Dermis microvascular lymphatic vessel endothelial cell (primary cell): ENCODE measurements at regions not wholly inside any gene's neighbourhood (a gene's known extent, or its start where the extent isn't known, plus 50 kb on each side); places are given as distances from the start of the nearest gene placed in this dataset.

Experiments
- DNase-seq, 2 donors: peaks; one replicate each; pipeline versions ENCODE4 v3.0.0 to v3.0.0-alpha.2; 2010; ENCODE audit warnings: low read depth in 2 of 2

GRCh38 chr15:58269455-58270414 is 131.6 kb downstream of the AQP9 start:
- DNase-seq = peak; percentile 68 to 69

GRCh38 chr15:58271410-58271809 is 133.2 kb downstream of the AQP9 start:
- DNase-seq = no peak

- DNase-seq = no peak
These were observed 134.9 kb downstream of the AQP9 start for GRCh38 chr15:58273104-58273503.

GRCh38 chr15:58274885-58275284 is 136.7 kb downstream of the AQP9 start:
- DNase-seq = no peak

GRCh38 chr15:58275785-58276184 is 137.6 kb downstream of the AQP9 start:
- no peak for DNase-seq

- no peak for DNase-seq
These were observed 138.7 kb downstream of the AQP9 start for GRCh38 chr15:58276924-58277323.

- DNase-seq = no peak
These were observed 139.2 kb downstream of the AQP9 start for GRCh38 chr15:58277333-58277732.

- DNase-seq = no peak
These were observed 140.9 kb downstream of the AQP9 start for GRCh38 chr15:58279106-58279505.

- no peak for DNase-seq
These were observed 141.5 kb downstream of the AQP9 start for GRCh38 chr15:58279654-58280053.

GRCh38 chr15:58282060-58282708 is 144.0 kb downstream of the AQP9 start:
- no peak for DNase-seq

- no peak for DNase-seq
These were observed 145.1 kb downstream of the AQP9 start for GRCh38 chr15:58283302-58283701.

- no peak for DNase-seq
These were observed 146.1 kb downstream of the AQP9 start for GRCh38 chr15:58284293-58284692.

GRCh38 chr15:58285212-58285920 is 146.4 kb upstream of the LIPC start:
- no peak for DNase-seq

- DNase-seq = no peak
These were observed 145.9 kb upstream of the LIPC start for GRCh38 chr15:58285921-58286278.

- DNase-seq = no peak
These were observed 145.3 kb upstream of the LIPC start for GRCh38 chr15:58286523-58286922.

GRCh38 chr15:58287891-58288290 is 143.9 kb upstream of the LIPC start:
- DNase-seq = no peak

- no peak for DNase-seq
These were observed 143.2 kb upstream of the LIPC start for GRCh38 chr15:58288592-58288991.

GRCh38 chr15:58291848-58292247 is 139.9 kb upstream of the LIPC start:
- no peak for DNase-seq

GRCh38 chr15:58292751-58293175 is 139.0 kb upstream of the LIPC start:
- no peak for DNase-seq

- DNase-seq = no peak
These were observed 137.9 kb upstream of the LIPC start for GRCh38 chr15:58293622-58294550.

GRCh38 chr15:58294681-58295254 is 137.0 kb upstream of the LIPC start:
- DNase-seq = no peak
